Activated CD8-positive, alpha-beta T cell treated with anti-CD3 and anti-CD28 coated beads for 36 hours (primary cell): ENCODE measurements at regions not wholly inside any gene's neighbourhood (a gene's known extent, or its start where the extent isn't known, plus 50 kb on each side); places are given as distances from the start of the nearest gene placed in this dataset.

Experiments
- ATAC-seq: fragments of 200-7000 bp; cut with Tn5 transposase; one replicate; pipeline ENCODE4 v1.10.0; 2021; ENCODE audit warnings: mild to moderate bottlenecking, moderate library complexity
- CTCF ChIA-PET: fragments of 350-600 bp; sonication (Branson Sonifier 250); formaldehyde crosslinking; loops from one replicate; lab custom pipeline; 2021; ENCODE audit warnings: antibody characterized with exemption; lab: Charles Lee
- POLR2A ChIA-PET: fragments of 350-600 bp; sonication (Branson Sonifier 250); formaldehyde crosslinking; loops from one replicate; lab custom pipeline; 2021; ENCODE audit warnings: antibody characterized with exemption; lab: Charles Lee
- DNase-seq: peaks from one replicate; pipeline ENCODE4 v3.0.0-alpha.2; 2020
- H3K27ac Mint-ChIP-seq: one replicate; pipeline ENCODE4 v1.8.0; 2021; ENCODE audit warnings: mild to moderate bottlenecking, mixed read lengths
- H3K27me3 Mint-ChIP-seq: one replicate; pipeline ENCODE4 v1.8.0; 2021; ENCODE audit warnings: mixed read lengths
- H3K36me3 Mint-ChIP-seq: one replicate; pipeline ENCODE4 v1.8.0; 2021; ENCODE audit warnings: low read depth, mixed read lengths
- H3K4me1 Mint-ChIP-seq: one replicate; pipeline ENCODE4 v1.8.0; 2021; ENCODE audit warnings: low read depth, mixed read lengths
- H3K4me3 Mint-ChIP-seq: one replicate; pipeline ENCODE4 v1.8.0; 2021; ENCODE audit warnings: mild to moderate bottlenecking, moderate library complexity, mixed read lengths
- H3K9me3 Mint-ChIP-seq: one replicate; pipeline ENCODE4 v1.8.0; 2021; ENCODE audit warnings: mixed read lengths
- intact Hi-C: fragments of 100-400 bp; cut with micrococcal nuclease; formaldehyde crosslinking; loops from one replicate; pipeline ENCODE4 v1.10.0; 2022
- TF ChIP-seq, protein P1 (sequence below): fragments of 200-600 bp; IDR thresholded peaks from one replicate; pipeline ENCODE4 v1.8.0; 2022; ENCODE audit warnings: antibody characterized with exemption, mild to moderate bottlenecking

DNA sequence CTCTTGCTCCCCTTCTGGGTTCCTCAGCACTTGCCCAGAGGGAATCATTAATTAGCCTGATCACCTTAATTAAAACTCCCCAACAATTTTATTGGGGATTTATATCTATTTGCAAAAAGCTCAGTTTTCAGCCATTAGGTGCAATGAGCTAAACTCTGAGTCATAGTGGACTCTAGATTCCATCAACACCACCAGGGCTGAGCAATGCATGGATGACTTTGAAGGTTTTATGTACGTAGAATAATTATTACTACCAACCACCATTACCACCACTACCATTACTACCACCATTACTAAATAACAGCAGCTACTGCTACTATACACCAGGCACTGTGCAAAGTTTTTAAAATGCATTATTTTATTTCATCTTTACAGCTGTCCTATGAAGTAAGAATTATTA is 81.2 kb downstream of the ZNF621 start:
- no peaks in the 10 kb centered on the region for H3K36me3 Mint-ChIP-seq
- TF ChIP-seq, protein P1, sequence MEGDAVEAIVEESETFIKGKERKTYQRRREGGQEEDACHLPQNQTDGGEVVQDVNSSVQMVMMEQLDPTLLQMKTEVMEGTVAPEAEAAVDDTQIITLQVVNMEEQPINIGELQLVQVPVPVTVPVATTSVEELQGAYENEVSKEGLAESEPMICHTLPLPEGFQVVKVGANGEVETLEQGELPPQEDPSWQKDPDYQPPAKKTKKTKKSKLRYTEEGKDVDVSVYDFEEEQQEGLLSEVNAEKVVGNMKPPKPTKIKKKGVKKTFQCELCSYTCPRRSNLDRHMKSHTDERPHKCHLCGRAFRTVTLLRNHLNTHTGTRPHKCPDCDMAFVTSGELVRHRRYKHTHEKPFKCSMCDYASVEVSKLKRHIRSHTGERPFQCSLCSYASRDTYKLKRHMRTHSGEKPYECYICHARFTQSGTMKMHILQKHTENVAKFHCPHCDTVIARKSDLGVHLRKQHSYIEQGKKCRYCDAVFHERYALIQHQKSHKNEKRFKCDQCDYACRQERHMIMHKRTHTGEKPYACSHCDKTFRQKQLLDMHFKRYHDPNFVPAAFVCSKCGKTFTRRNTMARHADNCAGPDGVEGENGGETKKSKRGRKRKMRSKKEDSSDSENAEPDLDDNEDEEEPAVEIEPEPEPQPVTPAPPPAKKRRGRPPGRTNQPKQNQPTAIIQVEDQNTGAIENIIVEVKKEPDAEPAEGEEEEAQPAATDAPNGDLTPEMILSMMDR: no peak
- H3K4me1 Mint-ChIP-seq: no peaks in the 10 kb centered on the region
- H3K27me3 Mint-ChIP-seq: peaks cover 17% of the 10 kb centered on the region
- no peak overlapping the region for H3K4me3 Mint-ChIP-seq
- intact Hi-C loops: no loop called here
- H3K27ac Mint-ChIP-seq: no peak overlapping the region
- CTCF ChIA-PET: interaction anchor here (1.8 kb wide), 1 partner anchor 22 kb away, joined by 7 read pairs; no protein-coding TSS in a partner anchor
- no peak for DNase-seq
- no peaks in the 10 kb centered on the region for H3K9me3 Mint-ChIP-seq
- POLR2A ChIA-PET: no interaction called here
- no peak for ATAC-seq

DNA sequence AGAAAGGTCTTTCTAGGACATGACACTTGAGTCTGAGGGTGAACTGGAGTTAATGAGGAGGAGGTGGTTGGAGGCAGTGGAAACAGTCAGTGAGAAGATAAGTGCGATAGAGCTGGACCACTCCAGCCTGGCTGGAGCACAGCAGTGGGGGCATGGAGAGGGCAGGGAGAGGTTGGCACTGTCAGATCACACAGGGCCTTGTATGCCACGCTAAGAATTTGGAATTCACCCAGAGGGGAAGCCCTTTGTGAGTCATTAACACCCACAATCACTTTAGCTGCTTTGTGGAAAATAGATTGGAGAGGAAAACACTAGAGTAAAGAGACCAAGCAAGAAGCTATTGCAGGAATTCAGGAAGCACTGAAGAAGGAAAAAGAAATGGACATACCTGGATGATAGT is 83.3 kb downstream of the ZNF621 start:
- ATAC-seq (no peak), DNase-seq (no peak)
- H3K36me3 Mint-ChIP-seq: no peaks in the 10 kb centered on the region
- H3K4me3 Mint-ChIP-seq: no peak overlapping the region
- ChIA-PET CTCF (interaction anchor here (1.3 kb wide), 1 partner anchor 9 kb away, joined by 3 read pairs; no protein-coding TSS in a partner anchor), POLR2A (no interaction called here)
- intact Hi-C loops: no loop called here
- H3K9me3 Mint-ChIP-seq: no peaks in the 10 kb centered on the region
- H3K27ac Mint-ChIP-seq: no peak overlapping the region
- H3K4me1 Mint-ChIP-seq: no peaks in the 10 kb centered on the region
- TF ChIP-seq, protein P1: no peak
- peaks cover 23% of the 10 kb centered on the region for H3K27me3 Mint-ChIP-seq

GRCh38 chr3:40613306-40613705 is 88.5 kb downstream of the ZNF621 start:
- ATAC-seq (no peak), DNase-seq (no peak)
- Mint-ChIP-seq H3K9me3 (no peaks in the 10 kb centered on the region), H3K4me1 (no peaks in the 10 kb centered on the region), H3K27me3 (peaks cover 33% of the 10 kb centered on the region), H3K27ac (no peak overlapping the region), H3K4me3 (no peak overlapping the region), H3K36me3 (no peaks in the 10 kb centered on the region)
- ChIA-PET CTCF (interaction anchor here (1.3 kb wide), 1 partner anchor 29 kb away, joined by 5 read pairs; no protein-coding TSS in a partner anchor), POLR2A (no interaction called here)
- intact Hi-C loops: no loop called here
- TF ChIP-seq, protein P1: no peak

GRCh38 chr3:40615110-40615915 is 90.6 kb downstream of the ZNF621 start:
- ChIA-PET POLR2A (no interaction called here), CTCF (no interaction called here)
- TF ChIP-seq, protein P1: no peak
- DNase-seq (no peak), ATAC-seq (no peak)
- no peaks in the 10 kb centered on the region for H3K9me3 Mint-ChIP-seq
- H3K4me3 Mint-ChIP-seq: no peak overlapping the region
- H3K27me3 Mint-ChIP-seq: peaks cover 32% of the 10 kb centered on the region
- no peak overlapping the region for H3K27ac Mint-ChIP-seq
- no peaks in the 10 kb centered on the region for H3K36me3 Mint-ChIP-seq
- no peaks in the 10 kb centered on the region for H3K4me1 Mint-ChIP-seq
- intact Hi-C loops: no loop called here
